K562 (cell line): ENCODE measurements at regions not wholly inside any gene's neighbourhood (a gene's known extent, or its start where the extent isn't known, plus 50 kb on each side); places are given as distances from the start of the nearest gene placed in this dataset.

Experiments
- ATF1 ChIP-seq, 2 experiments: fragments of 450-650 bp in 1 of 2; IDR thresholded peaks; 2 replicates each; pipeline ENCODE4 v1.6.1; 2016; ENCODE audit warnings: missing compliant biosample characterization in 1 of 2, missing genetic modification characterization in 1 of 2
- HDAC6 ChIP-seq: IDR thresholded peaks from 2 replicates; pipeline ENCODE4 v1.6.1; 2012; ENCODE audit warnings: low read depth, mild to moderate bottlenecking, control low read depth, inconsistent platforms, low read length, moderate library complexity
- TAF7 ChIP-seq: fragments of 450-650 bp; IDR thresholded peaks from 2 replicates; pipeline ENCODE4 v1.6.1; 2016; ENCODE audit warnings: missing genetic modification characterization, missing compliant biosample characterization
- TEAD2 ChIP-seq: fragments of 450-650 bp; IDR thresholded peaks from 2 replicates; pipeline ENCODE4 v1.6.1; 2016; ENCODE audit warnings: missing genetic modification characterization, control low read depth, missing compliant biosample characterization
- TF ChIP-seq, protein P1 (sequence below), 2 experiments: fragments of 450-650 bp in 1 of 2; sonication (generic) in 1 of 2; formaldehyde crosslinking in 1 of 2; IDR thresholded peaks in 1 of 2; conservative IDR thresholded peaks in 1 of 2; 2 replicates each; pipeline versions ENCODE4 v1.6.1 to v1.8.1; 2016 to 2023; ENCODE audit warnings: mild to moderate bottlenecking in 2 of 2, moderate library complexity in 2 of 2, inconsistent platforms in 1 of 2, missing genetic modification reagents in 1 of 2
- TF ChIP-seq, protein P2 (sequence below), 3 experiments: IDR thresholded peaks in 2 of 3; conservative IDR thresholded peaks in 1 of 3; 2 replicates each; pipeline ENCODE4 v1.5.1; 2011 to 2012; ENCODE audit warnings: low read length in 3 of 3, mild to moderate bottlenecking in 3 of 3, control low read depth in 2 of 3, improper control_type of control experiment in 1 of 3, inconsistent platforms in 1 of 3, low read depth in 1 of 3, mixed read lengths in 1 of 3, moderate library complexity in 1 of 3; ENCODE audit not compliant: insufficient read depth in 2 of 3
- TF ChIP-seq, protein P3 (sequence below): sonication (generic); formaldehyde crosslinking; IDR thresholded peaks from 2 replicates; pipeline ENCODE4 v1.8.1; 2022; ENCODE audit warnings: missing genetic modification reagents

DNA sequence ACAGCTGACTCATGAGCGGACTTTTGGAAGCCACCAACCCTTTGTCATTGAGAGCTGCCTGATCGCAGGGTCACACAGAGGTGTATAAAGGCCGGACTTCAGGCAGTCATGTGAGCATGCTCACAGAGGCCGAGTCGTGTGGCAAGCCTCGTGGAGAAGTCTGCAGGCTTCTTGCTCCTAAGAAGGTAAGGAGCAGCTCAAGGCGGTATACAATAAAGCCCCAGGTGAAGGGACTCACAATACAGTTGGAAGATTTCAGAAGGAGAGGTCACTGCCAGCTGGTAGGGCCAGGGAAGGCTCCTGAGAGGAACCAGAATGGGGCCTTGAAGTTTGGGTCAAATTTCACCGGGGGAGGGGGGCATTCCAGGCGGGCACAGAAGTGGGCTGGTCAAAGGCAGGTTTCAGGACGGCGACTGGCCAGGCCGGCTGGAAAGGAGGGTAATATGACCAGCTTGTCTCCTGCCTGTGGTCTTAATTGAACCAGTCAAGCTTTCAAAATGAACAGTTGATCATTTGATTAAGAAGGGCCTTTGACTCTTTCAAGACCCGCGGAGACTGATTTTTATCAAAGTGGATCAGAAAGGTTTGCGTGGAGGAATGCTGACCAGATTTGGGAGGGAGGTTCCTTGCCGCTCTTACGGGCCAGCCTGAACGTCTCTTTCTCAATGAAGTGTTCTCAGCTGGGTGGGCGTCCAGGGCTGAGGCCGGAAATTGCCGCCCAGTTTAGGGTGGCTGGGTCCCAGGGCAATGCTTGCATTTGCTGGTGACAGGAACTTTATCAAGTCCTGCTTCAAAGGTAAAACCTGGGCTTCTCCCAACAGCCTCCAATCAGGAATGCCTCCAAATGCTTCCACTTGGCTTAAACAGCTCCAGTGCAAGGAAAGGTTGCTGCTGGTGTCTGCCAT is 178.6 kb downstream of the EMX2 start:
- TF ChIP-seq ATF1 (CRISPR knock-in tag; IDR thresholded peaks at IDR 0.05) (no peak), ATF1 (tag; IDR thresholded peaks at IDR 0.05) (no peak), HDAC6 (no peak), TEAD2 (tag) (no peak), TAF7 (tag) (no peak)
- TF ChIP-seq, protein P1, sequence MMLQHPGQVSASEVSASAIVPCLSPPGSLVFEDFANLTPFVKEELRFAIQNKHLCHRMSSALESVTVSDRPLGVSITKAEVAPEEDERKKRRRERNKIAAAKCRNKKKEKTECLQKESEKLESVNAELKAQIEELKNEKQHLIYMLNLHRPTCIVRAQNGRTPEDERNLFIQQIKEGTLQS (IDR thresholded peaks at IDR 0.05) = no peak
- TF ChIP-seq, protein P1 (CRISPR knock-in tag; conservative IDR thresholded peaks at IDR 0.05) = no peak
- TF ChIP-seq, protein P2, sequence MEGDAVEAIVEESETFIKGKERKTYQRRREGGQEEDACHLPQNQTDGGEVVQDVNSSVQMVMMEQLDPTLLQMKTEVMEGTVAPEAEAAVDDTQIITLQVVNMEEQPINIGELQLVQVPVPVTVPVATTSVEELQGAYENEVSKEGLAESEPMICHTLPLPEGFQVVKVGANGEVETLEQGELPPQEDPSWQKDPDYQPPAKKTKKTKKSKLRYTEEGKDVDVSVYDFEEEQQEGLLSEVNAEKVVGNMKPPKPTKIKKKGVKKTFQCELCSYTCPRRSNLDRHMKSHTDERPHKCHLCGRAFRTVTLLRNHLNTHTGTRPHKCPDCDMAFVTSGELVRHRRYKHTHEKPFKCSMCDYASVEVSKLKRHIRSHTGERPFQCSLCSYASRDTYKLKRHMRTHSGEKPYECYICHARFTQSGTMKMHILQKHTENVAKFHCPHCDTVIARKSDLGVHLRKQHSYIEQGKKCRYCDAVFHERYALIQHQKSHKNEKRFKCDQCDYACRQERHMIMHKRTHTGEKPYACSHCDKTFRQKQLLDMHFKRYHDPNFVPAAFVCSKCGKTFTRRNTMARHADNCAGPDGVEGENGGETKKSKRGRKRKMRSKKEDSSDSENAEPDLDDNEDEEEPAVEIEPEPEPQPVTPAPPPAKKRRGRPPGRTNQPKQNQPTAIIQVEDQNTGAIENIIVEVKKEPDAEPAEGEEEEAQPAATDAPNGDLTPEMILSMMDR (IDR thresholded peaks at IDR 0.05 in 2 of 3, conservative IDR thresholded peaks at IDR 0.05 in 1 of 3; ENCODE audit: insufficient read depth in 2 of 3, low read depth in 1 of 3, low read length in 3 of 3) = no peak
- TF ChIP-seq, protein P3, sequence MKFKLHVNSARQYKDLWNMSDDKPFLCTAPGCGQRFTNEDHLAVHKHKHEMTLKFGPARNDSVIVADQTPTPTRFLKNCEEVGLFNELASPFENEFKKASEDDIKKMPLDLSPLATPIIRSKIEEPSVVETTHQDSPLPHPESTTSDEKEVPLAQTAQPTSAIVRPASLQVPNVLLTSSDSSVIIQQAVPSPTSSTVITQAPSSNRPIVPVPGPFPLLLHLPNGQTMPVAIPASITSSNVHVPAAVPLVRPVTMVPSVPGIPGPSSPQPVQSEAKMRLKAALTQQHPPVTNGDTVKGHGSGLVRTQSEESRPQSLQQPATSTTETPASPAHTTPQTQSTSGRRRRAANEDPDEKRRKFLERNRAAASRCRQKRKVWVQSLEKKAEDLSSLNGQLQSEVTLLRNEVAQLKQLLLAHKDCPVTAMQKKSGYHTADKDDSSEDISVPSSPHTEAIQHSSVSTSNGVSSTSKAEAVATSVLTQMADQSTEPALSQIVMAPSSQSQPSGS (CRISPR knock-in tag) = no peak
